Right lobe of liver (tissue), 6 donors: ENCODE measurements at regions not wholly inside any gene's neighbourhood (a gene's known extent, or its start where the extent isn't known, plus 50 kb on each side); places are given as distances from the start of the nearest gene placed in this dataset.
A peak's percentile ranks its signal among the peaks of the same experiment; 100 is the strongest.

Experiments
- ATAC-seq, 4 donors: fragments of 200-7000 bp; cut with Tn5 transposase; one replicate each; pipeline ENCODE4 v1.9.1; 2020; ENCODE audit warnings: mild to moderate bottlenecking in 4 of 4, moderate library complexity in 4 of 4
- DNase-seq, 3 donors: peaks; one replicate each; pipeline ENCODE4 v3.0.0-alpha.2; 2020
- H3K27ac ChIP-seq, 3 donors: fragments of 200-600 bp; one replicate each; pipeline ENCODE4 v1.8.0; 2022
- H3K27me3 ChIP-seq, 2 donors: fragments of 200-600 bp; one replicate each; pipeline ENCODE4 v1.8.0; 2022
- H3K36me3 ChIP-seq, 4 donors: fragments of 200-600 bp; sonication (generic) in 1 of 4; one replicate each; pipeline versions ENCODE4 v1.5.1 to v1.8.0; 2017 to 2022; ENCODE audit warnings: control low read depth in 1 of 4
- H3K4me1 ChIP-seq, 4 donors: fragments of 200-600 bp; sonication (generic) in 1 of 4; one replicate each; pipeline versions ENCODE4 v1.5.1 to v1.8.0; 2017 to 2022; ENCODE audit warnings: control low read depth in 1 of 4
- H3K4me3 ChIP-seq, 3 donors: fragments of 200-600 bp; one replicate each; pipeline ENCODE4 v1.8.0; 2022
- H3K9me3 ChIP-seq, 4 donors: fragments of 200-600 bp; sonication (generic) in 1 of 4; one replicate each; pipeline versions ENCODE4 v1.5.1 to v1.8.0; 2017 to 2022; ENCODE audit warnings: control low read depth in 1 of 4
- POLR2A ChIP-seq: fragments of 450-650 bp; IDR thresholded peaks from one replicate; pipeline ENCODE4 v1.6.1; 2017; ENCODE audit warnings: antibody characterized with exemption, mild to moderate bottlenecking
- WGBS: methylation state at CpG from one replicate; pipeline ENCODE4 v1.1.6; 2018; ENCODE audit warnings: low coverage, low lambda C conversion rate; ENCODE audit not compliant: insufficient coverage; ENCODE audit errors: missing lambda C conversion rate; 5-methylcytosine and 5-hydroxymethylcytosine counted together
- intact Hi-C, 2 donors: fragments of 100-400 bp; cut with DNase I; formaldehyde crosslinking; loops; one replicate each; pipeline versions ENCODE4 v1.11.2 to v1.14.1; 2022
- TF ChIP-seq, protein P1 (sequence below), 4 donors: fragments of 200-600 bp in 3 of 4; fragments of 450-650 bp in 1 of 4; IDR thresholded peaks; one replicate each; pipeline versions ENCODE4 v1.5.1 to v1.8.0; 2016 to 2022; ENCODE audit warnings: antibody characterized with exemption in 4 of 4, mild to moderate bottlenecking in 2 of 4
- donor health status: DM: no; HTN: yes; CAD: no.
- donor health status: DM: no; HTN: no; CAD: no.
- donor health status: DM: no; HTN: no; CAD: no.
- donor health status: DM: no; HTN: yes; CAD: no.
- donor health status: DM: no; HTN: yes; CAD: no.

DNA sequence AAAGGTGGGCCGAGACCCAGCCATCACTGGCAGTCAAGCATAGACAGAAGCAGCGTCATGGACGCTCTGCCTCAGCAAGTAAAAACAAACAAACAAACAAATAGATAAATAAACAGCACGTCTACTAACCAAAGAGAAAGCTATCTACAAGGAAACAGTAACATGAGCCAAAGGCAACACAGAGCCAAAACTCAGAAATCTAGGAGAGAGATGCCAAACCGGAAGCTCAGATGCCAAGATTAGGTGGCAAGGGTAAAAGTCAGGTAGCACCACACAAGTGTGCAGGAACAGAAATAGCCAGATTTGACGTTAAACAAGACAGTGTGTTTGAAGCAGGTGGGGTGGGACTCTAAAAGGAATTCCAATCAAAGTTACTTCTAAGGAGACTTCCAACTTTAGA lies 448.3 kb upstream of the NFIA start:
- no peak overlapping the region for H3K4me3 ChIP-seq
- H3K27ac ChIP-seq, result no peak overlapping the region
- H3K4me1 ChIP-seq, result no peaks in the 10 kb centered on the region
- no peak for TF ChIP-seq POLR2A
- H3K9me3 ChIP-seq, result no peaks in the 10 kb centered on the region
- DNase-seq, result no peak
- ATAC-seq, result peak in 2 of 4 donors; percentile 30 to 43
- intact Hi-C loops, result no loop called here
- 18% methylated on average over 6 of the region's 6 CpGs for WGBS
- no peaks in the 10 kb centered on the region for H3K36me3 ChIP-seq
- no peaks in the 10 kb centered on the region for H3K27me3 ChIP-seq

DNA sequence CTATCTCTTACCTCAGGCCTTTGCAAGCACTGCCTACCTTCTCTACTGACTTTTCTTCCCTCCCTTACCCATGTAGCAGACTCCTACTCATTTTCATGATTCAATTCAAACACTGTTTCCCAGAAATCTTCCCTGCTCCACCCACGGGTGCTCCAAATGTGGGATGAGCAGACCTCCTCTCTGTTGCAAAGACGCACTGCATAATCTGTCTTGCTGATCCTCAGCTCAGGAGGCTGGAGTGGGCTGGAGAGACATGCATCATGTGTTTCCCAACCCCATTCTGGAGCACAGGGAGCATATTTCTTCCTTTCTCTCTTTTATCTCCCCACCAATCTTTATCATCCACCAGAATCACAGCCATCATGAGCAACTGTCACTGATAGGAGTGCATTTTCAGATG lies 459.9 kb upstream of the NFIA start:
- ATAC-seq (no peak), DNase-seq (no peak)
- WGBS, result 48% methylated on average over 2 of the region's 2 CpGs

DNA sequence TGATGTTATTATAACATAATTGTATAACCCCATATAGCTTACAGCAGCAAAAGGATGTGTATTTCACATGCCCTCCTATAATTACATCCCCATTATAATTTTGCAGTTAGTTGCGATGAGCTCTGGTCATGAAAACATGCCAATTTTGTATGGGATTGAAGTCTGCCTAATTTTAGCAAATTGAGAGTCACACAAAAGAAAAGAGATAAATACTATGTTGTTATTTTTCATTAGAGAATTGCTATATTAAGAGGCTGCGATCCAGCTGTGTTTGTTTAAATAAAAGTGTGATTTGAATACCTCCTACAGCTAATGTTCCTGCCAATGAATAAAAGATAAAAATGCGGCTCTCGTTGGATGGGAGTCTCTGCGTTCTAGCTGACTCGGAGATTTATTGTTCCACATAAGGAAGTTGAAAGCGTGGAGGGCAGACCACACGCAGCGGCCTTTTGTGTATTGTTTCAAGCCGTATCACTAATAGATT lies 461.0 kb upstream of the NFIA start:
- H3K4me1 ChIP-seq, result no peaks in the 10 kb centered on the region
- 31% methylated on average over 10 of the region's 10 CpGs for WGBS
- H3K9me3 ChIP-seq, result no peaks in the 10 kb centered on the region
- H3K36me3 ChIP-seq, result no peaks in the 10 kb centered on the region
- intact Hi-C loops, result no loop called here
- H3K4me3 ChIP-seq, result no peak overlapping the region
- no peak overlapping the region for H3K27ac ChIP-seq
- no peak for DNase-seq
- TF ChIP-seq, protein P1, sequence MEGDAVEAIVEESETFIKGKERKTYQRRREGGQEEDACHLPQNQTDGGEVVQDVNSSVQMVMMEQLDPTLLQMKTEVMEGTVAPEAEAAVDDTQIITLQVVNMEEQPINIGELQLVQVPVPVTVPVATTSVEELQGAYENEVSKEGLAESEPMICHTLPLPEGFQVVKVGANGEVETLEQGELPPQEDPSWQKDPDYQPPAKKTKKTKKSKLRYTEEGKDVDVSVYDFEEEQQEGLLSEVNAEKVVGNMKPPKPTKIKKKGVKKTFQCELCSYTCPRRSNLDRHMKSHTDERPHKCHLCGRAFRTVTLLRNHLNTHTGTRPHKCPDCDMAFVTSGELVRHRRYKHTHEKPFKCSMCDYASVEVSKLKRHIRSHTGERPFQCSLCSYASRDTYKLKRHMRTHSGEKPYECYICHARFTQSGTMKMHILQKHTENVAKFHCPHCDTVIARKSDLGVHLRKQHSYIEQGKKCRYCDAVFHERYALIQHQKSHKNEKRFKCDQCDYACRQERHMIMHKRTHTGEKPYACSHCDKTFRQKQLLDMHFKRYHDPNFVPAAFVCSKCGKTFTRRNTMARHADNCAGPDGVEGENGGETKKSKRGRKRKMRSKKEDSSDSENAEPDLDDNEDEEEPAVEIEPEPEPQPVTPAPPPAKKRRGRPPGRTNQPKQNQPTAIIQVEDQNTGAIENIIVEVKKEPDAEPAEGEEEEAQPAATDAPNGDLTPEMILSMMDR (IDR thresholded peaks at IDR 0.05), result no peak
- no peak for TF ChIP-seq POLR2A
- H3K27me3 ChIP-seq, result no peaks in the 10 kb centered on the region
- peak; percentile 37 to 63 (median 45) for ATAC-seq

More for the DNA sequence above, 459.9 kb upstream of the NFIA start:
- no peaks in the 10 kb centered on the region for H3K27me3 ChIP-seq
- no peak overlapping the region for H3K4me3 ChIP-seq
- H3K4me1 ChIP-seq, result no peaks in the 10 kb centered on the region
- intact Hi-C loops, result no loop called here
- no peaks in the 10 kb centered on the region for H3K9me3 ChIP-seq
- no peak for TF ChIP-seq POLR2A
- TF ChIP-seq, protein P1 (IDR thresholded peaks at IDR 0.05), result no peak
- H3K27ac ChIP-seq, result no peak overlapping the region
- H3K36me3 ChIP-seq, result no peaks in the 10 kb centered on the region

DNA sequence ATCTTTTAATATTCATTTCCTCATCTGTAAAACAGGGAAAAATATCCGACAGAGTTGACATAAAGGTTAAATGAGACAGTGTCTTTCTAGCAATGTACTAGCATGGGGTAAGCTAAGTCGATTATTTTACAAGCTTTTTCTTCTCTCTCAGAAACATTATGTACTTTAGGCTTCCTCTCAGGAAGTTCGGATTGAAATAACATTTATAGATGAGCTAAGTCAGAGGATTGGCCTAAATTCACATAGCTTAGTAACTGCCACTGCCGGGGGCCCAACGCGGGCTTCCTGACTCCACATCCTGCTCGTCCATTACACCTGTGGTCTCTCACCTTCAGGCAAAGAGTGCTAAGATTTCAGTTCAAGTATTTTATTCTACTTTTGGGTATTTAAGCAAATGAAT lies 462.3 kb upstream of the NFIA start:
- no peak for DNase-seq
- intact Hi-C loops, result no loop called here
- TF ChIP-seq, protein P1 (IDR thresholded peaks at IDR 0.05), result no peak
- no peak for TF ChIP-seq POLR2A
- peak in 1 of 4 donors; percentile 64 for ATAC-seq
- H3K36me3 ChIP-seq, result no peaks in the 10 kb centered on the region
- 39% methylated on average over 7 of the region's 7 CpGs for WGBS
- no peaks in the 10 kb centered on the region for H3K27me3 ChIP-seq
- no peak overlapping the region for H3K4me3 ChIP-seq
- H3K27ac ChIP-seq, result no peak overlapping the region
- no peaks in the 10 kb centered on the region for H3K9me3 ChIP-seq
- H3K4me1 ChIP-seq, result no peaks in the 10 kb centered on the region

DNA sequence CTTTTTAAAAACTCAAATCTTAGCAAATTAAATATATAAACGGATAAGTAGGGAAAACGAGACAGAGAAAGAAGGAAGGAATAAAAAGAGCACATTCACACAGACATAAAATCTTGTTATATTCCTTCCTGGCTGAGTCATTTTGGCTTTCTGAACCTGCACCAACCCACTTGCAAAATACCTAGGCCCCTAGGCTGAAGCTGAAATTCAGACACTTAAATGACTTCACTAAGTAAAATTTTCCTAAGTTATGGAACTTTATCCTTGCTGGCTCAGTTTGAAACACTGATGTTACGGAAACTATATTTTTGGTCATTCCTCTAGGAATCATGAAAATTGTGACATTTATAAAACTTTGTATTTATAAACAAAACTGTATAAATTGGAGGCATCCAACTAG lies 462.8 kb upstream of the NFIA start:
- ATAC-seq, result no peak

More for the DNA sequence above, 462.8 kb upstream of the NFIA start:
- Histone ChIP-seq H3K9me3 (no peaks in the 10 kb centered on the region), H3K4me1 (no peaks in the 10 kb centered on the region), H3K36me3 (no peaks in the 10 kb centered on the region), H3K27ac (no peak overlapping the region), H3K4me3 (no peak overlapping the region), H3K27me3 (no peaks in the 10 kb centered on the region)
- 67% methylated on average over 3 of the region's 3 CpGs for WGBS
- DNase-seq, result no peak
- intact Hi-C loops, result no loop called here
- TF ChIP-seq POLR2A, result no peak
- TF ChIP-seq, protein P1 (IDR thresholded peaks at IDR 0.05), result no peak
